ENCODE measurements at regions not wholly inside any gene's neighbourhood (a gene's known extent, or its start where the extent isn't known, plus 50 kb on each side); places are given as distances from the start of the nearest gene placed in this dataset.
A peak's percentile ranks its signal among the peaks of the same experiment; 100 is the strongest.

DNA sequence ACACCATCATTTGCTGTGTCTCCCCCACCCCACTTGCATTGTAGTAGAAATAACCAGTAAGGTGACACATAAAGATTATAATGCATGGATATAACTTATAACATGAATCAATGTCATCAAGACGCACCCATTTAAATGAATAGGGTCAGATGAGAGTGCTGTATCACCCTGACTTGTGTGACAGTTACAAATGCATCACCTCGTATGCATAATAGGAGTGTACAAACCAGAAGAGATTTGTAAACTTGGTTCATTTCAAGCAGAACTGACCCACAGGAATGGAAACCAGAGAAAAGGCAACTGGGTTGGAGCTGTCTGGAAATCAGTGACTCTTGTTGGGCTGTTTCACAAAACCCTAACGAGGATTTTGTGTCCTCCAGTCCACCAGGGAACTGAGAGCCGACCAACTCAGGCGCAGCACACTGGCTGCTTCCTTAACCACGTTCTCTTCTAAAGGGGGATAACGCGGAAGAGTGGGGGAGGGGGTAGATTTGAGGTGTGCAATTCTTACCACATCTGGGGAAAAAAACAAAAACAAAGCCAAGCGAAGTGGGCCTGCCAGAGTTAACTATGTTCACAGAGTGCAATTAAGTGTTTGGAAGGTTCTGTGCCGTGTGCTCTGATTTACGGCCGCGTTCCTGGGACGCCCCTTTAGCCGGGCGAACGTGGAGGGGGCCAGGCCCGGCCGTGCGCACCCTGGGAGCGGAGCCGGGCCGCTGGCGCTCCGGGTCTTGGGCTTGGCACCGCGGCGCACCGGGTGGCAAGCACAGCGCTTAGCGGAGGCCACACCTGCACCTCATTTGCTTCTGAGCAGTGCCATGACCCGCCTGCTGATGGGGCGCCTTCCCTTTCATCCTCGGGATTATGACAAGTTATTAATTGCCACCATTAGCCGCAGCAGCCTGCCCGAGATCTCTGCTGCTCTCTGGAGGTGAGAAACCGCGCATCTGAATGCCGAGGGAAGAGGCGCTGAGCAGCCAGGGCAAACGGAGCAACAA is 248.8 kb upstream of the FOXD3 start:
- Histone ChIP-seq H4K20me1 (replicated peaks; ENCODE audit: insufficient read depth) (no peaks in the 10 kb centered on the region), H3F3A (replicated peaks; ENCODE audit: low read depth) (no peaks in the 10 kb centered on the region; the same call in 1 of the 2 replicates), H3K79me2 (replicated peaks; ENCODE audit: insufficient read depth) (no peaks in the 10 kb centered on the region), H3K36me3 (ENCODE audit: insufficient read depth) (no peaks in the 10 kb centered on the region), H2AFZ (peak overlapping the region; percentile 94), H3K4me1 (ENCODE audit: insufficient read depth) (peaks cover 25% of the 10 kb centered on the region), H3K27me3 (ENCODE audit: insufficient read depth) (peaks cover 44% of the 10 kb centered on the region), H3K9me2 (ENCODE audit: insufficient read depth) (no peaks in the 10 kb centered on the region), H3K27ac (ENCODE audit: low read depth) (no peak overlapping the region), H3K4me3 (peak overlapping the region; percentile 77), H3K4me2 (peak overlapping the region; percentile 92)
- Mint-ChIP-seq H3K9me3 (no peaks in the 10 kb centered on the region), H3K36me3 (ENCODE audit: low read depth) (0 out of 3 replicates have a peak, but pooled peaks cover 2% of the 10 kb centered on the region), H3K4me3 (peak overlapping the region; percentile 78), H3K4me1 (peaks cover 22% of the 10 kb centered on the region), H3K27ac (no peak overlapping the region), H3K27me3 (ENCODE audit: insufficient read depth, low read depth, poor library complexity) (peaks cover 18% of the 10 kb centered on the region)
- DNase-seq (ENCODE audit: low spot score) (peak; percentile 73), ATAC-seq (peak; percentile 91)
- TF ChIP-seq, protein P1, sequence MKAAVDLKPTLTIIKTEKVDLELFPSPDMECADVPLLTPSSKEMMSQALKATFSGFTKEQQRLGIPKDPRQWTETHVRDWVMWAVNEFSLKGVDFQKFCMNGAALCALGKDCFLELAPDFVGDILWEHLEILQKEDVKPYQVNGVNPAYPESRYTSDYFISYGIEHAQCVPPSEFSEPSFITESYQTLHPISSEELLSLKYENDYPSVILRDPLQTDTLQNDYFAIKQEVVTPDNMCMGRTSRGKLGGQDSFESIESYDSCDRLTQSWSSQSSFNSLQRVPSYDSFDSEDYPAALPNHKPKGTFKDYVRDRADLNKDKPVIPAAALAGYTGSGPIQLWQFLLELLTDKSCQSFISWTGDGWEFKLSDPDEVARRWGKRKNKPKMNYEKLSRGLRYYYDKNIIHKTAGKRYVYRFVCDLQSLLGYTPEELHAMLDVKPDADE (IDR thresholded peaks at IDR 0.05) = no peak
- TF ChIP-seq, protein P2, sequence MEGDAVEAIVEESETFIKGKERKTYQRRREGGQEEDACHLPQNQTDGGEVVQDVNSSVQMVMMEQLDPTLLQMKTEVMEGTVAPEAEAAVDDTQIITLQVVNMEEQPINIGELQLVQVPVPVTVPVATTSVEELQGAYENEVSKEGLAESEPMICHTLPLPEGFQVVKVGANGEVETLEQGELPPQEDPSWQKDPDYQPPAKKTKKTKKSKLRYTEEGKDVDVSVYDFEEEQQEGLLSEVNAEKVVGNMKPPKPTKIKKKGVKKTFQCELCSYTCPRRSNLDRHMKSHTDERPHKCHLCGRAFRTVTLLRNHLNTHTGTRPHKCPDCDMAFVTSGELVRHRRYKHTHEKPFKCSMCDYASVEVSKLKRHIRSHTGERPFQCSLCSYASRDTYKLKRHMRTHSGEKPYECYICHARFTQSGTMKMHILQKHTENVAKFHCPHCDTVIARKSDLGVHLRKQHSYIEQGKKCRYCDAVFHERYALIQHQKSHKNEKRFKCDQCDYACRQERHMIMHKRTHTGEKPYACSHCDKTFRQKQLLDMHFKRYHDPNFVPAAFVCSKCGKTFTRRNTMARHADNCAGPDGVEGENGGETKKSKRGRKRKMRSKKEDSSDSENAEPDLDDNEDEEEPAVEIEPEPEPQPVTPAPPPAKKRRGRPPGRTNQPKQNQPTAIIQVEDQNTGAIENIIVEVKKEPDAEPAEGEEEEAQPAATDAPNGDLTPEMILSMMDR (conservative IDR thresholded peaks at IDR 0.05; ENCODE audit: low read depth in 2 of 2) = peak; percentile 45 to 54

- H3K36me3 ChIP-seq (ENCODE audit: insufficient read depth) = no peaks in the 10 kb centered on the region
- H4K20me1 ChIP-seq (replicated peaks; ENCODE audit: insufficient read depth) = no peaks in the 10 kb centered on the region
- 0 out of 3 replicates have a peak, but pooled peaks cover 2% of the 10 kb centered on the region for H3K36me3 Mint-ChIP-seq (ENCODE audit: low read depth)
- peak overlapping the region; percentile 77 for H3K4me3 ChIP-seq
- no peaks in the 10 kb centered on the region for H3K79me2 ChIP-seq (replicated peaks; ENCODE audit: insufficient read depth)
- peak; percentile 83 for ATAC-seq
- H3K4me2 ChIP-seq = peak overlapping the region; percentile 92
- no peaks in the 10 kb centered on the region for H3K9me3 Mint-ChIP-seq
- H3K27ac Mint-ChIP-seq = no peak overlapping the region
- DNase-seq (ENCODE audit: low spot score) = peak; percentile 46
- H3F3A ChIP-seq (replicated peaks; ENCODE audit: low read depth) = no peaks in the 10 kb centered on the region; the same call in 1 of the 2 replicates
- H3K9me2 ChIP-seq (ENCODE audit: insufficient read depth) = no peaks in the 10 kb centered on the region
- H3K4me1 ChIP-seq (ENCODE audit: insufficient read depth) = peaks cover 25% of the 10 kb centered on the region
- H3K4me3 Mint-ChIP-seq = peak overlapping the region; percentile 78
- H3K27me3 Mint-ChIP-seq (ENCODE audit: insufficient read depth, low read depth, poor library complexity) = peaks cover 18% of the 10 kb centered on the region
- peaks cover 44% of the 10 kb centered on the region for H3K27me3 ChIP-seq (ENCODE audit: insufficient read depth)
- H3K4me1 Mint-ChIP-seq = peaks cover 22% of the 10 kb centered on the region
- no peak overlapping the region for H3K27ac ChIP-seq (ENCODE audit: low read depth)
- H2AFZ ChIP-seq = peak overlapping the region; percentile 94
- no peak for TF ChIP-seq POLR2AphosphoS5 (IDR thresholded peaks at IDR 0.05; ENCODE audit: low read depth)
- TF ChIP-seq, protein P1 (IDR thresholded peaks at IDR 0.05) = no peak
- no peak for TF ChIP-seq JUNB (IDR thresholded peaks at IDR 0.05; ENCODE audit: unreplicated experiment)
- no peak for TF ChIP-seq STAT1 (IDR thresholded peaks at IDR 0.05; ENCODE audit: unreplicated experiment)
- no peak for TF ChIP-seq ZNF114 (CRISPR knock-in tag; IDR thresholded peaks at IDR 0.05)
- TF ChIP-seq, protein P3, sequence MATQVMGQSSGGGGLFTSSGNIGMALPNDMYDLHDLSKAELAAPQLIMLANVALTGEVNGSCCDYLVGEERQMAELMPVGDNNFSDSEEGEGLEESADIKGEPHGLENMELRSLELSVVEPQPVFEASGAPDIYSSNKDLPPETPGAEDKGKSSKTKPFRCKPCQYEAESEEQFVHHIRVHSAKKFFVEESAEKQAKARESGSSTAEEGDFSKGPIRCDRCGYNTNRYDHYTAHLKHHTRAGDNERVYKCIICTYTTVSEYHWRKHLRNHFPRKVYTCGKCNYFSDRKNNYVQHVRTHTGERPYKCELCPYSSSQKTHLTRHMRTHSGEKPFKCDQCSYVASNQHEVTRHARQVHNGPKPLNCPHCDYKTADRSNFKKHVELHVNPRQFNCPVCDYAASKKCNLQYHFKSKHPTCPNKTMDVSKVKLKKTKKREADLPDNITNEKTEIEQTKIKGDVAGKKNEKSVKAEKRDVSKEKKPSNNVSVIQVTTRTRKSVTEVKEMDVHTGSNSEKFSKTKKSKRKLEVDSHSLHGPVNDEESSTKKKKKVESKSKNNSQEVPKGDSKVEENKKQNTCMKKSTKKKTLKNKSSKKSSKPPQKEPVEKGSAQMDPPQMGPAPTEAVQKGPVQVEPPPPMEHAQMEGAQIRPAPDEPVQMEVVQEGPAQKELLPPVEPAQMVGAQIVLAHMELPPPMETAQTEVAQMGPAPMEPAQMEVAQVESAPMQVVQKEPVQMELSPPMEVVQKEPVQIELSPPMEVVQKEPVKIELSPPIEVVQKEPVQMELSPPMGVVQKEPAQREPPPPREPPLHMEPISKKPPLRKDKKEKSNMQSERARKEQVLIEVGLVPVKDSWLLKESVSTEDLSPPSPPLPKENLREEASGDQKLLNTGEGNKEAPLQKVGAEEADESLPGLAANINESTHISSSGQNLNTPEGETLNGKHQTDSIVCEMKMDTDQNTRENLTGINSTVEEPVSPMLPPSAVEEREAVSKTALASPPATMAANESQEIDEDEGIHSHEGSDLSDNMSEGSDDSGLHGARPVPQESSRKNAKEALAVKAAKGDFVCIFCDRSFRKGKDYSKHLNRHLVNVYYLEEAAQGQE (IDR thresholded peaks at IDR 0.05; ENCODE audit: unreplicated experiment) = no peak
- TF ChIP-seq, protein P2 (conservative IDR thresholded peaks at IDR 0.05; ENCODE audit: low read depth in 2 of 2) = no peak; a peak in 1 of 4 replicates
- no peak for TF ChIP-seq NANOG (IDR thresholded peaks at IDR 0.05; ENCODE audit: borderline replicate concordance)
These were observed 248.0 kb upstream of the FOXD3 start for GRCh38 chr1:63074321-63074720.
